Neuronal stem cell (in vitro differentiated cells): ENCODE measurements at regions not wholly inside any gene's neighbourhood (a gene's known extent, or its start where the extent isn't known, plus 50 kb on each side); places are given as distances from the start of the nearest gene placed in this dataset.

Experiments
- DNase-seq: peaks from one replicate; pipeline ENCODE4 v3.0.0-alpha.2; 2013; ENCODE audit warnings: low spot score
- H2AFZ ChIP-seq: one replicate; pipeline ENCODE4 v1.6.1; 2013; ENCODE audit warnings: mild to moderate bottlenecking, low read length, inconsistent platforms
- H2AK5ac ChIP-seq: 2 replicates; pipeline ENCODE4 v1.6.1; 2013; ENCODE audit warnings: low read depth, mild to moderate bottlenecking, inconsistent platforms, low read length, moderate library complexity, mixed read lengths
- H2BK120ac ChIP-seq: 2 replicates; pipeline ENCODE4 v1.6.1; 2013; ENCODE audit warnings: low read depth, mild to moderate bottlenecking, inconsistent platforms, low read length, moderate library complexity, mixed read lengths
- H2BK12ac ChIP-seq: one replicate; pipeline ENCODE4 v1.6.1; 2013; ENCODE audit warnings: low read length, inconsistent platforms
- H2BK15ac ChIP-seq: 2 replicates; pipeline ENCODE4 v1.6.1; 2013; ENCODE audit warnings: mild to moderate bottlenecking, low read length, inconsistent platforms, mixed read lengths
- H2BK5ac ChIP-seq: one replicate; pipeline ENCODE4 v1.6.1; 2013; ENCODE audit warnings: inconsistent platforms, mild to moderate bottlenecking, low read length, moderate library complexity
- H3K14ac ChIP-seq: one replicate; pipeline ENCODE4 v1.6.1; 2013; ENCODE audit warnings: low read length, inconsistent platforms
- H3K18ac ChIP-seq: 2 replicates; pipeline ENCODE4 v1.6.1; 2013; ENCODE audit warnings: low read length, inconsistent platforms
- H3K23ac ChIP-seq: 2 replicates; pipeline ENCODE4 v1.6.1; 2013; ENCODE audit warnings: low read depth, mild to moderate bottlenecking, mixed read lengths, low read length, inconsistent platforms; ENCODE audit not compliant: poor library complexity
- H3K27ac ChIP-seq: replicated peaks from 3 replicates; pipeline ENCODE4 v1.5.1; 2013; ENCODE audit warnings: low read length, inconsistent platforms
- H3K27me3 ChIP-seq, 3 experiments: 2 replicates each; pipeline ENCODE4 v1.6.1; 2013; ENCODE audit warnings: low read length in 3 of 3, mild to moderate bottlenecking in 2 of 3, inconsistent platforms in 1 of 3, low read depth in 1 of 3, mixed read lengths in 1 of 3, moderate library complexity in 1 of 3; ENCODE audit not compliant: control insufficient read depth in 3 of 3, insufficient read depth in 3 of 3
- H3K36me3 ChIP-seq, 2 donors: replicated peaks in 1 of 2; 2 replicates each; pipeline ENCODE4 v1.6.1; 2013; ENCODE audit warnings: low read length in 2 of 2; ENCODE audit not compliant: control insufficient read depth in 2 of 2, insufficient read depth in 2 of 2
- H3K4ac ChIP-seq: 2 replicates; pipeline ENCODE4 v1.6.1; 2013; ENCODE audit warnings: inconsistent platforms, mild to moderate bottlenecking, low read length, moderate library complexity
- H3K4me1 ChIP-seq, 2 donors: 1 replicate in 1 of 2; 2 replicates in 1 of 2; pipeline ENCODE4 v1.6.1; 2013; ENCODE audit warnings: low read length in 2 of 2, low read depth in 1 of 2; ENCODE audit not compliant: control insufficient read depth in 2 of 2, insufficient read depth in 1 of 2
- H3K4me2 ChIP-seq: one replicate; pipeline ENCODE4 v1.6.1; 2013; ENCODE audit warnings: mild to moderate bottlenecking, low read length, inconsistent platforms; ENCODE audit not compliant: insufficient read depth, poor library complexity, severe bottlenecking
- H3K4me3 ChIP-seq, 2 donors: 2 replicates each; pipeline ENCODE4 v1.5.1; 2013; ENCODE audit warnings: low read length in 2 of 2, mild to moderate bottlenecking in 2 of 2, inconsistent platforms in 1 of 2, moderate library complexity in 1 of 2
- H3K79me1 ChIP-seq: one replicate; pipeline ENCODE4 v1.6.1; 2013; ENCODE audit warnings: low read depth, mild to moderate bottlenecking, inconsistent platforms, low read length, moderate library complexity
- H3K9ac ChIP-seq: one replicate; pipeline ENCODE4 v1.6.1; 2013; ENCODE audit warnings: mild to moderate bottlenecking, low read depth, low read length, inconsistent platforms; ENCODE audit not compliant: poor library complexity
- H3K9me3 ChIP-seq, 2 donors: replicated peaks in 1 of 2; 2 replicates each; pipeline versions ENCODE3 to v1.6.1; 2013; ENCODE audit warnings: low read length in 2 of 2, mild to moderate bottlenecking in 2 of 2, inconsistent platforms in 1 of 2, low read depth in 1 of 2, mixed read lengths in 1 of 2, moderate library complexity in 1 of 2; ENCODE audit not compliant: control insufficient read depth in 2 of 2, insufficient read depth in 1 of 2
- H4K8ac ChIP-seq: one replicate; pipeline ENCODE4 v1.6.1; 2013; ENCODE audit warnings: low read depth, mild to moderate bottlenecking, inconsistent platforms, low read length, moderate library complexity
- H4K91ac ChIP-seq: one replicate; pipeline ENCODE4 v1.6.1; 2013; ENCODE audit warnings: low read length, low read depth, mild to moderate bottlenecking, inconsistent platforms; ENCODE audit not compliant: poor library complexity
- WGBS, 2 donors: extraction: QIAGEN DNeasy Blood & Tissue Kit; methylation state at CpG; one replicate each; pipeline ENCODE4 v1.1.7; 2013; ENCODE audit warnings: missing lambda C conversion rate in 2 of 2, mixed read lengths in 1 of 2; ENCODE audit not compliant: insufficient read length in 2 of 2, insufficient replicate concordance in 1 of 2; ENCODE audit errors: extremely low coverage in 2 of 2; 5-methylcytosine and 5-hydroxymethylcytosine counted together

- no peak overlapping the region for H3K27ac ChIP-seq
- no peak overlapping the region for H3K4me3 ChIP-seq
- no peak overlapping the region for H3K23ac ChIP-seq
- H2BK15ac ChIP-seq: no peak overlapping the region
- H3K79me1 ChIP-seq: no peaks in the 10 kb centered on the region
- no peaks in the 10 kb centered on the region for H3K27me3 ChIP-seq
- no peak overlapping the region for H3K4ac ChIP-seq
- H4K91ac ChIP-seq: no peak overlapping the region
- no peak overlapping the region for H3K14ac ChIP-seq
- WGBS, 2 donors: no CpG with 5 or more reads among the region's 1 CpG
- H3K18ac ChIP-seq: no peak overlapping the region
- H2BK5ac ChIP-seq: no peak overlapping the region
- no peaks in the 10 kb centered on the region for H3K9me3 ChIP-seq
- H3K9ac ChIP-seq: no peak overlapping the region
- H3K4me2 ChIP-seq: no peak overlapping the region
- H3K4me1 ChIP-seq: no peaks in the 10 kb centered on the region
- H2AFZ ChIP-seq: no peak overlapping the region
- H4K8ac ChIP-seq: no peak overlapping the region
- no peaks in the 10 kb centered on the region for H3K36me3 ChIP-seq
- DNase-seq: no peak
- no peak overlapping the region for H2AK5ac ChIP-seq
- H2BK12ac ChIP-seq: no peak overlapping the region
- H2BK120ac ChIP-seq: no peak overlapping the region
Measured at GRCh38 chr9:116020146-116020545, 133.4 kb upstream of the PAPPA start.

GRCh38 chr9:116020801-116021200, 132.8 kb upstream of the PAPPA start:
- H3K23ac ChIP-seq: no peak overlapping the region
- no peak overlapping the region for H4K8ac ChIP-seq
- H2BK5ac ChIP-seq: no peak overlapping the region
- no peak overlapping the region for H3K9ac ChIP-seq
- H3K4me3 ChIP-seq: no peak overlapping the region
- no peak overlapping the region for H3K18ac ChIP-seq
- H4K91ac ChIP-seq: no peak overlapping the region
- no peak overlapping the region for H2AFZ ChIP-seq
- H3K4me1 ChIP-seq: no peaks in the 10 kb centered on the region
- no peak overlapping the region for H2AK5ac ChIP-seq
- H2BK120ac ChIP-seq: no peak overlapping the region
- DNase-seq: no peak
- H3K79me1 ChIP-seq: no peaks in the 10 kb centered on the region
- no peak overlapping the region for H3K4me2 ChIP-seq
- no peaks in the 10 kb centered on the region for H3K27me3 ChIP-seq
- H3K27ac ChIP-seq: no peak overlapping the region
- H3K9me3 ChIP-seq: no peaks in the 10 kb centered on the region
- H2BK15ac ChIP-seq: no peak overlapping the region
- no peaks in the 10 kb centered on the region for H3K36me3 ChIP-seq
- H3K4ac ChIP-seq: no peak overlapping the region
- H3K14ac ChIP-seq: no peak overlapping the region
- H2BK12ac ChIP-seq: no peak overlapping the region

- no peak overlapping the region for H3K4me2 ChIP-seq
- no peak overlapping the region for H3K18ac ChIP-seq
- H3K9me3 ChIP-seq: no peaks in the 10 kb centered on the region
- H3K4me1 ChIP-seq: no peaks in the 10 kb centered on the region
- H3K9ac ChIP-seq: no peak overlapping the region
- no peak overlapping the region for H4K91ac ChIP-seq
- whole genome bisulfite sequencing, 2 donors: no CpG with 5 or more reads among the region's 1 CpG
- H3K14ac ChIP-seq: no peak overlapping the region
- no peak overlapping the region for H3K4ac ChIP-seq
- no peaks in the 10 kb centered on the region for H3K36me3 ChIP-seq
- no peaks in the 10 kb centered on the region for H3K27me3 ChIP-seq
- H3K79me1 ChIP-seq: no peaks in the 10 kb centered on the region
- H2AK5ac ChIP-seq: no peak overlapping the region
- no peak overlapping the region for H3K4me3 ChIP-seq
- no peak overlapping the region for H2BK15ac ChIP-seq
- H3K27ac ChIP-seq: no peak overlapping the region
- no peak overlapping the region for H3K23ac ChIP-seq
- H2BK12ac ChIP-seq: no peak overlapping the region
- H2BK5ac ChIP-seq: no peak overlapping the region
- no peak for DNase-seq
- no peak overlapping the region for H2AFZ ChIP-seq
- H4K8ac ChIP-seq: no peak overlapping the region
- no peak overlapping the region for H2BK120ac ChIP-seq
Measured at GRCh38 chr9:116027096-116027495, 126.5 kb upstream of the PAPPA start.

- WGBS, 2 donors: no CpG with 5 or more reads among the region's 1 CpG
- Histone ChIP-seq H2BK5ac (no peak overlapping the region), H3K79me1 (no peaks in the 10 kb centered on the region), H3K36me3 (no peaks in the 10 kb centered on the region), H3K23ac (no peak overlapping the region), H3K27me3 (no peaks in the 10 kb centered on the region), H3K4me3 (no peak overlapping the region), H3K9me3 (no peaks in the 10 kb centered on the region), H2AK5ac (no peak overlapping the region), H4K91ac (no peak overlapping the region), H2BK120ac (no peak overlapping the region), H3K18ac (no peak overlapping the region), H2AFZ (no peak overlapping the region), H3K4me2 (no peak overlapping the region), H3K27ac (no peak overlapping the region), H3K14ac (no peak overlapping the region), H2BK15ac (no peak overlapping the region), H3K4ac (no peak overlapping the region), H2BK12ac (no peak overlapping the region), H3K4me1 (no peaks in the 10 kb centered on the region), H4K8ac (no peak overlapping the region), H3K9ac (no peak overlapping the region)
- DNase-seq: no peak
Measured at GRCh38 chr9:116027511-116027910, 126.1 kb upstream of the PAPPA start.
